ENCODE measurements at regions not wholly inside any gene's neighbourhood (a gene's known extent, or its start where the extent isn't known, plus 50 kb on each side); places are given as distances from the start of the nearest gene placed in this dataset.
"Not testable (repeated sequence)": the region's sequence is repeated elsewhere in the genome, so short reads cannot be mapped to it uniquely, and the experiment has no call there.

GRCh38 chr18:11367351-11367750 is 218.0 kb upstream of the PIEZO2 start:
- no peak for DNase-seq
- peaks cover 11 to 25% of the 10 kb centered on the region in 2 donors for H3K4me1 ChIP-seq
- no peaks in the 10 kb centered on the region for H3K9me3 ChIP-seq
- no peak overlapping the region for H3K4me3 ChIP-seq
- TF ChIP-seq CTCF (IDR thresholded peaks at IDR 0.05 in 4 of 5, conservative IDR thresholded peaks at IDR 0.05 in 1 of 5): no peak
- no peak for TF ChIP-seq POLR2A (IDR thresholded peaks at IDR 0.05)
- no peaks in the 10 kb centered on the region for H3K36me3 ChIP-seq
- H3K27me3 ChIP-seq: no peaks in the 10 kb centered on the region
- ATAC-seq: no peak
- in situ Hi-C loops (cut with MboI; ENCODE audit: low sequenced_read_pairs in 4 of 4): no loop called here
- intact Hi-C loops (cut with DNase I; ENCODE audit: low total_unique reads): loop anchor here (2.0 to 5.0 kb wide), 2 partner anchors 41 to 615 kb away; partner anchors contain the start of gene IMPA2
- peak overlapping the region; percentile 91 to 95 (median 92) for H3K27ac ChIP-seq

GRCh38 chr18:11366410-11366809 is 217.0 kb upstream of the PIEZO2 start:
- DNase-seq (peak; percentile 76 to 84), ATAC-seq (peak; percentile 99 to 100)
- in situ Hi-C loops (cut with MboI; ENCODE audit: low sequenced_read_pairs in 4 of 4): no loop called here
- no peaks in the 10 kb centered on the region for H3K9me3 ChIP-seq
- H3K27ac ChIP-seq: peak overlapping the region; percentile 91 to 95 (median 92)
- H3K27me3 ChIP-seq: no peaks in the 10 kb centered on the region
- no peaks in the 10 kb centered on the region for H3K36me3 ChIP-seq
- H3K4me1 ChIP-seq: peaks cover 11 to 25% of the 10 kb centered on the region in 2 donors
- H3K4me3 ChIP-seq: peak overlapping the region in 1 of 4 donors; percentile 27
- intact Hi-C loops (cut with DNase I; ENCODE audit: low total_unique reads): loop anchor here (1.0 to 5.0 kb wide), 3 partner anchors 40 to 616 kb away; partner anchors contain the start of gene IMPA2
- TF ChIP-seq CTCF (IDR thresholded peaks at IDR 0.05 in 4 of 5, conservative IDR thresholded peaks at IDR 0.05 in 1 of 5) (no peak), POLR2A (IDR thresholded peaks at IDR 0.05) (peak in 1 of 2 donors; percentile 45)

- in situ Hi-C loops (cut with MboI; ENCODE audit: low sequenced_read_pairs in 4 of 4): no loop called here
- peaks cover 11 to 19% of the 10 kb centered on the region in 2 donors for H3K4me1 ChIP-seq
- ATAC-seq: no peak
Observed at GRCh38 chr18:11362856-11363255, 213.5 kb upstream of the PIEZO2 start.

GRCh38 chr18:11361862-11362261 is 212.5 kb upstream of the PIEZO2 start:
- H3K4me3 ChIP-seq; H3K27me3 ChIP-seq; intact Hi-C loops (cut with DNase I; ENCODE audit: low total_unique reads); H3K36me3 ChIP-seq; ATAC-seq; in situ Hi-C loops (cut with MboI; ENCODE audit: low sequenced_read_pairs in 4 of 4); H3K27ac ChIP-seq; H3K9me3 ChIP-seq; DNase-seq: not testable (repeated sequence)
- peaks cover 2 to 16% of the 10 kb centered on the region in 2 donors for H3K4me1 ChIP-seq

More at GRCh38 chr18:11362856-11363255, 213.5 kb upstream of the PIEZO2 start:
- no peak for TF ChIP-seq CTCF (IDR thresholded peaks at IDR 0.05 in 4 of 5, conservative IDR thresholded peaks at IDR 0.05 in 1 of 5)
- Histone ChIP-seq H3K27ac (no peak overlapping the region), H3K9me3 (no peaks in the 10 kb centered on the region), H3K36me3 (no peaks in the 10 kb centered on the region), H3K4me3 (no peak overlapping the region), H3K27me3 (no peaks in the 10 kb centered on the region)
- DNase-seq: no peak
- intact Hi-C loops (cut with DNase I; ENCODE audit: low total_unique reads): no loop called here

- DNase-seq: no peak
Observed at GRCh38 chr18:11357678-11358077, 208.3 kb upstream of the PIEZO2 start.

GRCh38 chr18:11344576-11344975 is 195.2 kb upstream of the PIEZO2 start:
- H3K4me3 ChIP-seq; DNase-seq; H3K4me1 ChIP-seq; H3K27ac ChIP-seq; H3K36me3 ChIP-seq; intact Hi-C loops (cut with DNase I; ENCODE audit: low total_unique reads); ATAC-seq; H3K27me3 ChIP-seq; in situ Hi-C loops (cut with MboI; ENCODE audit: low sequenced_read_pairs in 4 of 4): not testable (repeated sequence)
- H3K9me3 ChIP-seq: peaks cover 0 to 11% (median 0%) of the 10 kb centered on the region in 3 donors

More at GRCh38 chr18:11357678-11358077, 208.3 kb upstream of the PIEZO2 start:
- H3K9me3 ChIP-seq: no peaks in the 10 kb centered on the region
- TF ChIP-seq CTCF (IDR thresholded peaks at IDR 0.05 in 4 of 5, conservative IDR thresholded peaks at IDR 0.05 in 1 of 5) (no peak), POLR2A (IDR thresholded peaks at IDR 0.05) (no peak)
- no peaks in the 10 kb centered on the region for H3K27me3 ChIP-seq
- peaks cover 0 to 6% of the 10 kb centered on the region in 2 donors for H3K4me1 ChIP-seq
- intact Hi-C loops (cut with DNase I; ENCODE audit: low total_unique reads): no loop called here
- H3K27ac ChIP-seq: peak overlapping the region in 1 of 4 donors; percentile 37
- in situ Hi-C loops (cut with MboI; ENCODE audit: low sequenced_read_pairs in 4 of 4): no loop called here
- peak; percentile 66 to 82 for ATAC-seq
- H3K4me3 ChIP-seq: no peak overlapping the region
- H3K36me3 ChIP-seq: no peaks in the 10 kb centered on the region

Measured in gastrocnemius medialis (tissue), 4 donors.